ENCODE measurements at regions not wholly inside any gene's neighbourhood (a gene's known extent, or its start where the extent isn't known, plus 50 kb on each side); places are given as distances from the start of the nearest gene placed in this dataset.

- Histone ChIP-seq H3K4me1 (ENCODE audit: control insufficient read depth in 2 of 2, insufficient read depth in 1 of 2, low read depth in 1 of 2, low read length in 2 of 2) (peaks cover 0 to 2% of the 10 kb centered on the region in 2 donors), H3K36me3 (replicated peaks in 1 of 2; ENCODE audit: control insufficient read depth in 2 of 2, insufficient read depth in 2 of 2, low read length in 2 of 2) (no peaks in the 10 kb centered on the region), H2AFZ (ENCODE audit: low read length) (no peak overlapping the region), H2BK12ac (ENCODE audit: low read length) (no peak overlapping the region), H3K27me3 (ENCODE audit: control insufficient read depth in 3 of 3, insufficient read depth in 3 of 3, low read depth in 1 of 3, low read length in 3 of 3) (no peaks in the 10 kb centered on the region), H3K9ac (ENCODE audit: low read depth, low read length, poor library complexity) (no peak overlapping the region), H3K27ac (replicated peaks; ENCODE audit: low read length) (no peak overlapping the region), H3K4me3 (ENCODE audit: low read length in 2 of 2) (no peak overlapping the region), H2BK5ac (ENCODE audit: low read length) (no peak overlapping the region), H2BK120ac (ENCODE audit: low read depth, low read length) (no peak overlapping the region), H4K91ac (ENCODE audit: low read depth, low read length, poor library complexity) (no peak overlapping the region), H3K79me1 (ENCODE audit: low read depth, low read length) (no peaks in the 10 kb centered on the region), H3K4ac (ENCODE audit: low read length) (no peak overlapping the region), H2AK5ac (ENCODE audit: low read depth, low read length) (no peak overlapping the region), H3K23ac (ENCODE audit: low read depth, low read length, poor library complexity) (no peak overlapping the region), H3K4me2 (ENCODE audit: insufficient read depth, low read length, poor library complexity, severe bottlenecking) (no peak overlapping the region), H3K18ac (ENCODE audit: low read length) (no peak overlapping the region), H3K9me3 (replicated peaks in 1 of 2; ENCODE audit: control insufficient read depth in 2 of 2, insufficient read depth in 1 of 2, low read depth in 1 of 2, low read length in 2 of 2) (peaks cover 0 to 2% of the 10 kb centered on the region in 2 donors), H4K8ac (ENCODE audit: low read depth, low read length) (no peak overlapping the region), H3K14ac (ENCODE audit: low read length) (no peak overlapping the region), H2BK15ac (ENCODE audit: low read length) (no peak overlapping the region)
- no CpG with 5 or more reads among the region's 12 CpGs for WGBS, 2 donors (ENCODE audit: extremely low coverage in 2 of 2, insufficient read length in 2 of 2, insufficient replicate concordance in 1 of 2)
- DNase-seq (ENCODE audit: low spot score), result no peak
Observed at GRCh38 chr6:2450546-2450945, 205.1 kb upstream of the GMDS start.

DNA sequence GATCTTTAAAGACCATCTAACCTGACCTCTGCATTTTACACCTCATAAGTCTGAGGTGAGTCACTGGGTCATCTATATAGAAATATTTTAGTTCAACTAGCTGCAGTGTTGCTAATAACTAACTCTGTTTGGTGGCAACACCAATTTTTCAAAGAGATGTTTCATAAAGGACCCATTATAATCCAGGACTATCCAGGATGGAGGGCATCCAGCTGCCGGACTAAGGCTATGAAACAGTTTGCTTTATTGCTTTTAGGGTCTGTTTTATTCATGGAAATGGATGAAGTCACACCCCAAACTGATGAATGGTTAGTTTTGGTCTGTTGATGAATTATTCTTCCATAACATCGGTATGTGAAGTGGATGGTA is 204.2 kb upstream of the GMDS start:
- Histone ChIP-seq H3K79me1 (ENCODE audit: low read depth, low read length) (no peaks in the 10 kb centered on the region), H3K18ac (ENCODE audit: low read length) (no peak overlapping the region), H3K9ac (ENCODE audit: low read depth, low read length, poor library complexity) (no peak overlapping the region), H3K4me2 (ENCODE audit: insufficient read depth, low read length, poor library complexity, severe bottlenecking) (no peak overlapping the region), H3K9me3 (replicated peaks in 1 of 2; ENCODE audit: control insufficient read depth in 2 of 2, insufficient read depth in 1 of 2, low read depth in 1 of 2, low read length in 2 of 2) (peaks cover 0 to 2% of the 10 kb centered on the region in 2 donors), H3K27me3 (ENCODE audit: control insufficient read depth in 3 of 3, insufficient read depth in 3 of 3, low read depth in 1 of 3, low read length in 3 of 3) (no peaks in the 10 kb centered on the region), H2BK120ac (ENCODE audit: low read depth, low read length) (no peak overlapping the region), H2AFZ (ENCODE audit: low read length) (no peak overlapping the region), H4K91ac (ENCODE audit: low read depth, low read length, poor library complexity) (no peak overlapping the region), H3K4me3 (ENCODE audit: low read length in 2 of 2) (no peak overlapping the region), H3K36me3 (replicated peaks in 1 of 2; ENCODE audit: control insufficient read depth in 2 of 2, insufficient read depth in 2 of 2, low read length in 2 of 2) (no peaks in the 10 kb centered on the region), H3K27ac (replicated peaks; ENCODE audit: low read length) (no peak overlapping the region), H3K4me1 (ENCODE audit: control insufficient read depth in 2 of 2, insufficient read depth in 1 of 2, low read depth in 1 of 2, low read length in 2 of 2) (peaks cover 0 to 2% of the 10 kb centered on the region in 2 donors), H2AK5ac (ENCODE audit: low read depth, low read length) (no peak overlapping the region), H3K23ac (ENCODE audit: low read depth, low read length, poor library complexity) (no peak overlapping the region), H2BK15ac (ENCODE audit: low read length) (no peak overlapping the region), H3K14ac (ENCODE audit: low read length) (no peak overlapping the region), H4K8ac (ENCODE audit: low read depth, low read length) (no peak overlapping the region), H3K4ac (ENCODE audit: low read length) (no peak overlapping the region), H2BK5ac (ENCODE audit: low read length) (no peak overlapping the region), H2BK12ac (ENCODE audit: low read length) (no peak overlapping the region)
- WGBS, 2 donors (ENCODE audit: extremely low coverage in 2 of 2, insufficient read length in 2 of 2, insufficient replicate concordance in 1 of 2), result no CpG with 5 or more reads among the region's 2 CpGs
- DNase-seq (ENCODE audit: low spot score), result no peak

DNA sequence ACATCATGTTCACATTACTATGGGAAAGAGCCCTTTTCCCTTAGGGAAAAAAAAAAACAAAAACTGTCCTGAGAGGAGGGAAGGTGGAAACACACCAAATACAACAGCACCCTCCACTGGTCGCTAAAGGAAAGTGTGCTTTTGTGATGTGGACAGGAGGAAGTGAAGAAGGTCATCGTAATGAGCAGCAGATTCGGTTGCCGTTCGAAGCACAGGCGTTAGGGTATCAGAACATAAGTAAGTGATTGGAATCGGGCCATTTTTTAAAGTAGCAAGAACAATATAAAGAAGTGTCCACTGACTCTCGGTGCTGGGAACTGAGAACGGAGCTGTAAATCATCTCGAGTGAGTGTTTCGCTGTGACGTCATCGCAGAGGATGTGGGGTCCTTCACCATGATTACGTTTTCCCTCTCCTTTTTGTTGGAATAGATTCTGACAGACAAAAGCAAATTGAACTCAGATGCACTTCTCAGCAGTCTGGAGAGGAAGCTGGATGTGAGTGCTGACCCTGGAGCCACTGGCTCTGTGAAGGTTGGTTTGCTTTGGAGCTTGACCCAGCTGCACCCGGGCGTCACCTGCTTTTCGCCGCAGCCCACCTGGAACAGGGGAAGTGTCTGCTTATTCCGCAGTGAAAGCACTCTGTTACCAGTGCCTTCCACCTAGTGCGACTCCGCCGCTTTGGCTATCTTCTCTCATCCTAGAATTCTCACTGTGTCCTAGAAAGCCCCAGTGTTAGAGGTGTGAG is 203.6 kb upstream of the GMDS start:
- H3K4me1 ChIP-seq (ENCODE audit: control insufficient read depth in 2 of 2, insufficient read depth in 1 of 2, low read depth in 1 of 2, low read length in 2 of 2), result peaks cover 0 to 2% of the 10 kb centered on the region in 2 donors
- H2AFZ ChIP-seq (ENCODE audit: low read length), result peak overlapping the region; percentile 67
- H2AK5ac ChIP-seq (ENCODE audit: low read depth, low read length), result no peak overlapping the region
- WGBS, 2 donors (ENCODE audit: extremely low coverage in 2 of 2, insufficient read length in 2 of 2, insufficient replicate concordance in 1 of 2), result no CpG with 5 or more reads among the region's 22 CpGs
- no peak overlapping the region for H3K4ac ChIP-seq (ENCODE audit: low read length)
- H3K4me2 ChIP-seq (ENCODE audit: insufficient read depth, low read length, poor library complexity, severe bottlenecking), result peak overlapping the region; percentile 50
- no peak overlapping the region for H4K8ac ChIP-seq (ENCODE audit: low read depth, low read length)
- no peak overlapping the region for H3K18ac ChIP-seq (ENCODE audit: low read length)
- no peak overlapping the region for H3K27ac ChIP-seq (replicated peaks; ENCODE audit: low read length)
- H3K23ac ChIP-seq (ENCODE audit: low read depth, low read length, poor library complexity), result no peak overlapping the region
- no peak overlapping the region for H3K14ac ChIP-seq (ENCODE audit: low read length)
- H3K9me3 ChIP-seq (replicated peaks in 1 of 2; ENCODE audit: control insufficient read depth in 2 of 2, insufficient read depth in 1 of 2, low read depth in 1 of 2, low read length in 2 of 2), result peaks cover 0 to 2% of the 10 kb centered on the region in 2 donors
- H2BK5ac ChIP-seq (ENCODE audit: low read length), result no peak overlapping the region
- H4K91ac ChIP-seq (ENCODE audit: low read depth, low read length, poor library complexity), result no peak overlapping the region
- H3K4me3 ChIP-seq (ENCODE audit: low read length in 2 of 2), result peak overlapping the region; percentile 33 to 43
- H3K79me1 ChIP-seq (ENCODE audit: low read depth, low read length), result no peaks in the 10 kb centered on the region
- H3K27me3 ChIP-seq (ENCODE audit: control insufficient read depth in 3 of 3, insufficient read depth in 3 of 3, low read depth in 1 of 3, low read length in 3 of 3), result no peaks in the 10 kb centered on the region
- no peak overlapping the region for H2BK12ac ChIP-seq (ENCODE audit: low read length)
- H3K36me3 ChIP-seq (replicated peaks in 1 of 2; ENCODE audit: control insufficient read depth in 2 of 2, insufficient read depth in 2 of 2, low read length in 2 of 2), result no peaks in the 10 kb centered on the region
- H2BK120ac ChIP-seq (ENCODE audit: low read depth, low read length), result no peak overlapping the region
- peak overlapping the region; percentile 9 for H3K9ac ChIP-seq (ENCODE audit: low read depth, low read length, poor library complexity)
- DNase-seq (ENCODE audit: low spot score), result peak; percentile 65
- no peak overlapping the region for H2BK15ac ChIP-seq (ENCODE audit: low read length)

DNA sequence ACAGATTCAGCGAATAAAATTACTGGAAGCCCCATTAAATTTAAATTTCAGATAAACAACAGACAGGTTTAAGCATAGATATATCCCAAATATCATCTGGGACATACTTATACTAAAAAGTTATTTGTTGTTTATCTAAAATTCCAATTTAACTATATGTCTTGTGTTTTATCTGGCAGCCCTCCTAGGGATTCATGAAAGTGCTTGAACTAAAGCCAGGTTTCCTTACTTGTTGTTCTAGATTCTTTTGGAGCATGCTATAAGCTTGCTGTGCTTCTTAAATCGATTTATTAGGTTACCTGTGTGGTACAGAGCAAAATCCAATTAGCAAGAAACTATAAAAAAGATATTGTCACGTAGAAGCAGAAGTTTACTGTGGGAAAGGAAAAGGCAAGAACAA is 202.5 kb upstream of the GMDS start:
- H2BK12ac ChIP-seq (ENCODE audit: low read length), result no peak overlapping the region
- no peak overlapping the region for H3K27ac ChIP-seq (replicated peaks; ENCODE audit: low read length)
- DNase-seq (ENCODE audit: low spot score), result no peak
- no peak overlapping the region for H2BK15ac ChIP-seq (ENCODE audit: low read length)
- H3K9ac ChIP-seq (ENCODE audit: low read depth, low read length, poor library complexity), result no peak overlapping the region
- H2AK5ac ChIP-seq (ENCODE audit: low read depth, low read length), result no peak overlapping the region
- H4K91ac ChIP-seq (ENCODE audit: low read depth, low read length, poor library complexity), result no peak overlapping the region
- H4K8ac ChIP-seq (ENCODE audit: low read depth, low read length), result no peak overlapping the region
- H3K4me2 ChIP-seq (ENCODE audit: insufficient read depth, low read length, poor library complexity, severe bottlenecking), result no peak overlapping the region
- H3K4ac ChIP-seq (ENCODE audit: low read length), result no peak overlapping the region
- no peak overlapping the region for H2BK5ac ChIP-seq (ENCODE audit: low read length)
- H2AFZ ChIP-seq (ENCODE audit: low read length), result no peak overlapping the region
- no peak overlapping the region for H2BK120ac ChIP-seq (ENCODE audit: low read depth, low read length)
- H3K23ac ChIP-seq (ENCODE audit: low read depth, low read length, poor library complexity), result no peak overlapping the region
- H3K36me3 ChIP-seq (replicated peaks in 1 of 2; ENCODE audit: control insufficient read depth in 2 of 2, insufficient read depth in 2 of 2, low read length in 2 of 2), result no peaks in the 10 kb centered on the region
- peaks cover 0 to 2% of the 10 kb centered on the region in 2 donors for H3K4me1 ChIP-seq (ENCODE audit: control insufficient read depth in 2 of 2, insufficient read depth in 1 of 2, low read depth in 1 of 2, low read length in 2 of 2)
- no peaks in the 10 kb centered on the region for H3K27me3 ChIP-seq (ENCODE audit: control insufficient read depth in 3 of 3, insufficient read depth in 3 of 3, low read depth in 1 of 3, low read length in 3 of 3)
- no peak overlapping the region for H3K4me3 ChIP-seq (ENCODE audit: low read length in 2 of 2)
- WGBS, 2 donors (ENCODE audit: extremely low coverage in 2 of 2, insufficient read length in 2 of 2, insufficient replicate concordance in 1 of 2), result no CpG with 5 or more reads among the region's 3 CpGs
- no peak overlapping the region for H3K14ac ChIP-seq (ENCODE audit: low read length)
- H3K9me3 ChIP-seq (replicated peaks in 1 of 2; ENCODE audit: control insufficient read depth in 2 of 2, insufficient read depth in 1 of 2, low read depth in 1 of 2, low read length in 2 of 2), result peaks cover 0 to 2% of the 10 kb centered on the region in 2 donors
- no peaks in the 10 kb centered on the region for H3K79me1 ChIP-seq (ENCODE audit: low read depth, low read length)
- H3K18ac ChIP-seq (ENCODE audit: low read length), result no peak overlapping the region
